ENCODE measurements at regions not wholly inside any gene's neighbourhood (a gene's known extent, or its start where the extent isn't known, plus 50 kb on each side); places are given as distances from the start of the nearest gene placed in this dataset.

GRCh38 chr6:150299873-150300485 lies 68.8 kb upstream of the IYD start:
- H3K9me3 ChIP-seq, result no peaks in the 10 kb centered on the region
- H3K4me1 ChIP-seq, result peaks cover 12 to 26% of the 10 kb centered on the region in 2 donors
- H3K4me3 ChIP-seq (replicated peaks in 1 of 3), result no peak overlapping the region
- no peak for DNase-seq
- no peak overlapping the region for H3K27ac ChIP-seq
- no peak for TF ChIP-seq POLR2A (IDR thresholded peaks at IDR 0.05)
- no peak for TF ChIP-seq CTCF (IDR thresholded peaks at IDR 0.05)
- H3K27me3 ChIP-seq, result no peaks in the 10 kb centered on the region
- intact Hi-C loops (cut with DNase I), result no loop called here
- 93 to 95% methylated on average over 10 of the region's 10 CpGs for WGBS, 2 donors
- H3K36me3 ChIP-seq, result no peaks in the 10 kb centered on the region

DNA sequence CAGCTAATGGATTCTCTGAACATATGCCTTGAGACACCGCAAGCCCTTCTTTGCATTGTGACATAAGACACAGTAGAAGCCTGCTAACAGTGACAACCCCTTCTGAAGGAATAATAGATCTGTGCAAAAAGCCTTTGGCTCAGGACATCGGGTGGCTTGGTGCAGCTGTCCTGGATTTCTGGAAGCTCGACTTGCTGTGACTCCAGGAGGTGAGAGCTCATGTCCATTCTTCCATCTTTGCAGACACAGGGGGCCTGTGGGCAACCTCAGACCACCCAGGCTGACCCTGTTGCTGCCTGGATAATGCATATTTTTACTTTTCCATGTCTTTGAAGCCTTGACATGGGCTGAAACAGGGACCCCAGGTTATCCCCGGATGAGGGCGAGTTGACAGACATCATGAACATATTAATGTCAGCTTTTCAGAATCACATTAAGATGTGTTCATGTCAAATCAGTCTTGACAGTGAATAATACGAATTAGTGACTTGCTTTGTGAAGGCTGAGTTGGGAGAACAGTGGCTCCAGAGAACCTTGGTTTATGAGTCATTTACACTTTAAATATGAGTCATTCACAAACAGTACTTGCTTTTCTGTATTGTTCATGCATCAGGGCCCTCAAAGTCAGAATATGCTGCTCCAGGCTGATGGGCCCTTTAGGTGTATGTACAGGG lies 66.8 kb upstream of the IYD start:
- 91 to 92% methylated on average over 6 of the region's 6 CpGs for WGBS, 2 donors
- intact Hi-C loops (cut with DNase I), result no loop called here

DNA sequence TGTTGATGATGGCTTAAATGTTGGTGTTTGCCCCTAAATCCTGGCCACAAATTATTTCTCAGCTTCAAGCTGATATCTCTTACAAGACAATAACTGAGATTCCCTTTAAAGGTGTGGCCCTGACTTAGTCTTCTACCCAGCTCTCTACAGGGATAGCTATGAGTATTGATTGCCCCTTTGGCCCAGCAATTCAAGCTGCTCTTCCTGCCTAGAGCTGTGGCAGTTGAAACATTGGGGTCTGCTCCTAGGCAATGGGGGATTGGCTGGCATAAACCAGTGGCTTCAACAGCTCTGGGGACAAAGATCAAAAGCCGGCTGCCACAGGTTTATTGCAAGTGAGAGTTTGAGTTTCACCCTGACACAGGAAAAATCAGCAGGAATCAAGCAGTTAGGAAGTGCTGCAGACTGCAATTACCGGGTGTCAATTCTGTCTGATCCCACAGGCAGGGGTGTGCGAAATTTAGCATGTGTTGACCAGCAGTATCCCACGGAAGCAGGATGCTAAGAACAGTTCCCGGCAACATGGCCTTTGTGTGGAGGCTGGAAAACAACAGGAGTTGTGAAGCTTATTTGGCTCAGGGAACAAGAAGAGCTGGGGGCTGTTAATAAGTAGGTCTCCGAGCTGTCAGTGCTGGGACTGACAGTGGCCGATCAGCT lies 66.2 kb upstream of the IYD start:
- intact Hi-C loops (cut with DNase I), result no loop called here
- WGBS, 2 donors, result 85 to 88% methylated on average over 7 of the region's 7 CpGs
- peaks cover 5 to 17% of the 10 kb centered on the region in 2 donors for H3K4me1 ChIP-seq
- no peaks in the 10 kb centered on the region for H3K9me3 ChIP-seq
- H3K36me3 ChIP-seq, result no peaks in the 10 kb centered on the region
- no peaks in the 10 kb centered on the region for H3K27me3 ChIP-seq
- H3K27ac ChIP-seq, result peak overlapping the region in 1 of 3 donors; percentile 17
- no peak overlapping the region for H3K4me3 ChIP-seq (replicated peaks in 1 of 3)
- TF ChIP-seq POLR2A (IDR thresholded peaks at IDR 0.05) (no peak), CTCF (IDR thresholded peaks at IDR 0.05) (no peak)
- DNase-seq, result no peak

More for the DNA sequence above, 66.8 kb upstream of the IYD start:
- H3K27ac ChIP-seq, result peak overlapping the region in 1 of 3 donors; percentile 17
- no peaks in the 10 kb centered on the region for H3K27me3 ChIP-seq
- no peak overlapping the region for H3K4me3 ChIP-seq (replicated peaks in 1 of 3)
- H3K36me3 ChIP-seq, result no peaks in the 10 kb centered on the region
- TF ChIP-seq POLR2A (IDR thresholded peaks at IDR 0.05), result no peak
- TF ChIP-seq CTCF (IDR thresholded peaks at IDR 0.05), result no peak
- no peaks in the 10 kb centered on the region for H3K9me3 ChIP-seq
- DNase-seq, result no peak
- H3K4me1 ChIP-seq, result peaks cover 12 to 23% of the 10 kb centered on the region in 2 donors

GRCh38 chr6:150303256-150303655 lies 65.6 kb upstream of the IYD start:
- no peaks in the 10 kb centered on the region for H3K27me3 ChIP-seq
- H3K36me3 ChIP-seq, result no peaks in the 10 kb centered on the region
- no peak overlapping the region for H3K27ac ChIP-seq
- WGBS, 2 donors, result 93 to 95% methylated on average over 2 of the region's 2 CpGs
- intact Hi-C loops (cut with DNase I), result no loop called here
- H3K4me1 ChIP-seq, result peaks cover 1 to 11% of the 10 kb centered on the region in 2 donors
- no peaks in the 10 kb centered on the region for H3K9me3 ChIP-seq
- TF ChIP-seq POLR2A (IDR thresholded peaks at IDR 0.05) (no peak), CTCF (IDR thresholded peaks at IDR 0.05) (no peak)
- no peak overlapping the region for H3K4me3 ChIP-seq (replicated peaks in 1 of 3)
- DNase-seq, result no peak

GRCh38 chr6:150304429-150304828 lies 64.4 kb upstream of the IYD start:
- TF ChIP-seq POLR2A (IDR thresholded peaks at IDR 0.05) (no peak), CTCF (IDR thresholded peaks at IDR 0.05) (no peak)
- no peak overlapping the region for H3K4me3 ChIP-seq (replicated peaks in 1 of 3)
- no peaks in the 10 kb centered on the region for H3K9me3 ChIP-seq
- peaks cover 0 to 10% of the 10 kb centered on the region in 2 donors for H3K4me1 ChIP-seq
- 91% methylated on average over 3 of the region's 3 CpGs for WGBS, 2 donors
- no peaks in the 10 kb centered on the region for H3K36me3 ChIP-seq
- no peaks in the 10 kb centered on the region for H3K27me3 ChIP-seq
- DNase-seq, result no peak
- H3K27ac ChIP-seq, result no peak overlapping the region
- intact Hi-C loops (cut with DNase I), result no loop called here

All from thyroid gland (tissue), 4 donors.